OCI-LY1 (cell line): ENCODE measurements at regions not wholly inside any gene's neighbourhood (a gene's known extent, or its start where the extent isn't known, plus 50 kb on each side); places are given as distances from the start of the nearest gene placed in this dataset.

ENCODE experiments used
- EZH2 ChIP-seq: fragments of 200-600 bp; sonication (generic), shearing (Covaris generic); IDR thresholded peaks from 2 replicates; pipeline ENCODE4 v1.8.0; 2017; ENCODE audit warnings: borderline replicate concordance, mixed run types, mild to moderate bottlenecking, antibody characterized with exemption, low read length, moderate library complexity, mixed read lengths
- TF ChIP-seq, protein P1 (sequence below): fragments of 200-600 bp; sonication (generic), shearing (Covaris generic); IDR thresholded peaks from 2 replicates; pipeline ENCODE4 v1.5.1; 2017; ENCODE audit warnings: mild to moderate bottlenecking, antibody characterized with exemption, low read length, moderate library complexity, mixed read lengths

GRCh38 chr15:38130205-38130567 lies 122.5 kb upstream of the SPRED1 start:
- TF ChIP-seq, protein P1, sequence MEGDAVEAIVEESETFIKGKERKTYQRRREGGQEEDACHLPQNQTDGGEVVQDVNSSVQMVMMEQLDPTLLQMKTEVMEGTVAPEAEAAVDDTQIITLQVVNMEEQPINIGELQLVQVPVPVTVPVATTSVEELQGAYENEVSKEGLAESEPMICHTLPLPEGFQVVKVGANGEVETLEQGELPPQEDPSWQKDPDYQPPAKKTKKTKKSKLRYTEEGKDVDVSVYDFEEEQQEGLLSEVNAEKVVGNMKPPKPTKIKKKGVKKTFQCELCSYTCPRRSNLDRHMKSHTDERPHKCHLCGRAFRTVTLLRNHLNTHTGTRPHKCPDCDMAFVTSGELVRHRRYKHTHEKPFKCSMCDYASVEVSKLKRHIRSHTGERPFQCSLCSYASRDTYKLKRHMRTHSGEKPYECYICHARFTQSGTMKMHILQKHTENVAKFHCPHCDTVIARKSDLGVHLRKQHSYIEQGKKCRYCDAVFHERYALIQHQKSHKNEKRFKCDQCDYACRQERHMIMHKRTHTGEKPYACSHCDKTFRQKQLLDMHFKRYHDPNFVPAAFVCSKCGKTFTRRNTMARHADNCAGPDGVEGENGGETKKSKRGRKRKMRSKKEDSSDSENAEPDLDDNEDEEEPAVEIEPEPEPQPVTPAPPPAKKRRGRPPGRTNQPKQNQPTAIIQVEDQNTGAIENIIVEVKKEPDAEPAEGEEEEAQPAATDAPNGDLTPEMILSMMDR, result no peak
- TF ChIP-seq EZH2, result no peak
